ENCODE measurements at regions not wholly inside any gene's neighbourhood (a gene's known extent, or its start where the extent isn't known, plus 50 kb on each side); places are given as distances from the start of the nearest gene placed in this dataset.

- Histone ChIP-seq H3K9me3 (ENCODE audit: low read length) (no peaks in the 10 kb centered on the region), H3K27me3 (ENCODE audit: insufficient read depth, low read length) (no peaks in the 10 kb centered on the region), H3K27ac (ENCODE audit: low read depth, low read length, poor library complexity, severe bottlenecking) (no peak overlapping the region), H3F3A (ENCODE audit: insufficient read depth, low read length) (no peaks in the 10 kb centered on the region), H3K4me3 (ENCODE audit: low read depth, low read length, poor library complexity, severe bottlenecking) (no peak overlapping the region), H3K4me1 (ENCODE audit: insufficient read depth, low read length, severe bottlenecking) (no peaks in the 10 kb centered on the region), H3K79me2 (ENCODE audit: insufficient read depth, low read length) (no peaks in the 10 kb centered on the region), H2AFZ (ENCODE audit: low read length) (no peak overlapping the region), H3K36me3 (ENCODE audit: insufficient read depth, low read length) (no peaks in the 10 kb centered on the region), H3K9me2 (ENCODE audit: low read depth, low read length) (no peaks in the 10 kb centered on the region), H4K20me1 (ENCODE audit: insufficient read depth, low read length) (no peaks in the 10 kb centered on the region), H3K9ac (ENCODE audit: low read length) (no peak overlapping the region), H3K4me2 (ENCODE audit: low read length) (no peak overlapping the region)
- TF ChIP-seq EZH2 (IDR thresholded peaks at IDR 0.05; ENCODE audit: borderline replicate concordance, low read length) = no peak
- no peak for TF ChIP-seq CTCF (IDR thresholded peaks at IDR 0.05; ENCODE audit: low read length)
These were observed 1796.4 kb downstream of the TP53TG3F start for GRCh38 chr16:35255816-35256215.

- TF ChIP-seq CTCF (IDR thresholded peaks at IDR 0.05; ENCODE audit: low read length) (no peak), EZH2 (IDR thresholded peaks at IDR 0.05; ENCODE audit: borderline replicate concordance, low read length) (no peak)
- H3K4me2 ChIP-seq (ENCODE audit: low read length) = no peak overlapping the region
- H3K79me2 ChIP-seq (ENCODE audit: insufficient read depth, low read length) = no peaks in the 10 kb centered on the region
- H3F3A ChIP-seq (ENCODE audit: insufficient read depth, low read length) = no peaks in the 10 kb centered on the region
- H3K4me3 ChIP-seq (ENCODE audit: low read depth, low read length, poor library complexity, severe bottlenecking) = no peak overlapping the region
- H4K20me1 ChIP-seq (ENCODE audit: insufficient read depth, low read length) = no peaks in the 10 kb centered on the region
- H2AFZ ChIP-seq (ENCODE audit: low read length) = no peak overlapping the region
- no peaks in the 10 kb centered on the region for H3K36me3 ChIP-seq (ENCODE audit: insufficient read depth, low read length)
- no peaks in the 10 kb centered on the region for H3K9me3 ChIP-seq (ENCODE audit: low read length)
- H3K9ac ChIP-seq (ENCODE audit: low read length) = no peak overlapping the region
- H3K27ac ChIP-seq (ENCODE audit: low read depth, low read length, poor library complexity, severe bottlenecking) = no peak overlapping the region
- H3K4me1 ChIP-seq (ENCODE audit: insufficient read depth, low read length, severe bottlenecking) = no peaks in the 10 kb centered on the region
- H3K9me2 ChIP-seq (ENCODE audit: low read depth, low read length) = no peaks in the 10 kb centered on the region
- H3K27me3 ChIP-seq (ENCODE audit: insufficient read depth, low read length) = no peaks in the 10 kb centered on the region
These were observed 1799.0 kb downstream of the TP53TG3F start for GRCh38 chr16:35258381-35258780.

GRCh38 chr16:35295856-35296255 lies 1836.4 kb downstream of the TP53TG3F start:
- no peak overlapping the region for H3K27ac ChIP-seq (ENCODE audit: low read depth, low read length, poor library complexity, severe bottlenecking)
- H3K79me2 ChIP-seq (ENCODE audit: insufficient read depth, low read length) = no peaks in the 10 kb centered on the region
- H3K27me3 ChIP-seq (ENCODE audit: insufficient read depth, low read length) = no peaks in the 10 kb centered on the region
- no peak overlapping the region for H2AFZ ChIP-seq (ENCODE audit: low read length)
- no peaks in the 10 kb centered on the region for H3K36me3 ChIP-seq (ENCODE audit: insufficient read depth, low read length)
- no peaks in the 10 kb centered on the region for H3K4me1 ChIP-seq (ENCODE audit: insufficient read depth, low read length, severe bottlenecking)
- no peak overlapping the region for H3K4me3 ChIP-seq (ENCODE audit: low read depth, low read length, poor library complexity, severe bottlenecking)
- H3K4me2 ChIP-seq (ENCODE audit: low read length) = no peak overlapping the region
- TF ChIP-seq EZH2 (IDR thresholded peaks at IDR 0.05; ENCODE audit: borderline replicate concordance, low read length) (no peak), CTCF (IDR thresholded peaks at IDR 0.05; ENCODE audit: low read length) (no peak)
- H3K9ac ChIP-seq (ENCODE audit: low read length) = no peak overlapping the region
- H3K9me3 ChIP-seq (ENCODE audit: low read length) = no peaks in the 10 kb centered on the region
- H3F3A ChIP-seq (ENCODE audit: insufficient read depth, low read length) = no peaks in the 10 kb centered on the region
- H4K20me1 ChIP-seq (ENCODE audit: insufficient read depth, low read length) = no peaks in the 10 kb centered on the region
- no peaks in the 10 kb centered on the region for H3K9me2 ChIP-seq (ENCODE audit: low read depth, low read length)

Data from OCI-LY1 (cell line).